SK-N-SH treated with all-trans-retinoic acid at 6 μM for 48 hours (cell line): ENCODE measurements at regions not wholly inside any gene's neighbourhood (a gene's known extent, or its start where the extent isn't known, plus 50 kb on each side); places are given as distances from the start of the nearest gene placed in this dataset.

Experiments
- ATAC-seq: fragments of 200-7000 bp; cut with Tn5 transposase; 3 replicates; pipeline ENCODE4 v1.9.1; 2020; ENCODE audit warnings: mild to moderate bottlenecking, moderate library complexity
- ARNTL ChIP-seq: fragments of 450-650 bp; formaldehyde crosslinking; IDR thresholded peaks from 2 replicates; pipeline ENCODE4 v1.5.0; 2020; ENCODE audit warnings: low read depth, mild to moderate bottlenecking, moderate library complexity, borderline replicate concordance
- BACH2 ChIP-seq: fragments of 250-450 bp; sonication (Bioruptor Pico); IDR thresholded peaks from 2 replicates; pipeline ENCODE4 v1.9.0; 2021; ENCODE audit warnings: mild to moderate bottlenecking, borderline replicate concordance
- CREB5 ChIP-seq: fragments of 250-450 bp; sonication (Bioruptor Pico); IDR thresholded peaks from 2 replicates; pipeline ENCODE4 v1.5.1; 2020; ENCODE audit warnings: low read depth, mild to moderate bottlenecking, moderate library complexity
- ESRRG ChIP-seq: fragments of 250-450 bp; sonication (Bioruptor Pico); IDR thresholded peaks from 2 replicates; pipeline ENCODE4 v1.6.1; 2021; ENCODE audit warnings: mild to moderate bottlenecking
- GLIS3 ChIP-seq: fragments of 250-450 bp; sonication (Bioruptor Pico); IDR thresholded peaks from 2 replicates; pipeline ENCODE4 v1.5.0; 2020; ENCODE audit warnings: mild to moderate bottlenecking, moderate library complexity
- ISL1 ChIP-seq: fragments of 250-450 bp; sonication (Bioruptor Pico); IDR thresholded peaks from 2 replicates; pipeline ENCODE4 v2.1.2; 2022; ENCODE audit warnings: mild to moderate bottlenecking, moderate library complexity
- OSR1 ChIP-seq: fragments of 250-450 bp; sonication (Bioruptor Pico); IDR thresholded peaks from 2 replicates; pipeline ENCODE4 v1.8.0; 2022; ENCODE audit warnings: moderate library complexity, mild to moderate bottlenecking, inconsistent platforms
- POU6F1 ChIP-seq: fragments of 250-450 bp; sonication (Bioruptor Pico); IDR thresholded peaks from 2 replicates; pipeline ENCODE4 v1.8.0; 2021; ENCODE audit warnings: low read depth, mild to moderate bottlenecking, moderate library complexity, borderline replicate concordance
- PPARA ChIP-seq: fragments of 250-450 bp; sonication (Bioruptor Pico); IDR thresholded peaks from 2 replicates; pipeline ENCODE4 v1.5.0; 2020; ENCODE audit warnings: mild to moderate bottlenecking, borderline replicate concordance
- RARB ChIP-seq: fragments of 250-450 bp; sonication (Bioruptor Pico); IDR thresholded peaks from 2 replicates; pipeline ENCODE4 v1.8.0; 2021; ENCODE audit warnings: mild to moderate bottlenecking, moderate library complexity
- SNAI2 ChIP-seq: fragments of 250-450 bp; sonication (Bioruptor Pico); IDR thresholded peaks from 2 replicates; pipeline ENCODE4 v1.5.0; 2020; ENCODE audit warnings: mild to moderate bottlenecking, moderate library complexity
- TCF4 ChIP-seq: fragments of 250-450 bp; sonication (Bioruptor Pico); IDR thresholded peaks from 2 replicates; pipeline ENCODE4 v1.8.0; 2021; ENCODE audit warnings: mild to moderate bottlenecking, moderate library complexity, borderline replicate concordance
- TOX ChIP-seq: fragments of 250-450 bp; sonication (Bioruptor Pico); IDR thresholded peaks from 2 replicates; pipeline ENCODE4 v1.8.0; 2021; ENCODE audit warnings: mild to moderate bottlenecking, moderate library complexity, borderline replicate concordance
- ZC3H10 ChIP-seq: fragments of 250-450 bp; sonication (Bioruptor Pico); IDR thresholded peaks from 2 replicates; pipeline ENCODE4 v1.5.1; 2021; ENCODE audit warnings: mild to moderate bottlenecking, moderate library complexity
- ZFP3 ChIP-seq: fragments of 250-450 bp; sonication (Bioruptor Pico); IDR thresholded peaks from 2 replicates; pipeline ENCODE4 v1.5.0; 2020; ENCODE audit warnings: mild to moderate bottlenecking, moderate library complexity
- ZFP30 ChIP-seq: fragments of 450-650 bp; formaldehyde crosslinking; IDR thresholded peaks from 2 replicates; pipeline ENCODE4 v1.5.0; 2022; ENCODE audit warnings: mild to moderate bottlenecking, moderate library complexity
- ZNF565 ChIP-seq: fragments of 450-650 bp; formaldehyde crosslinking; conservative IDR thresholded peaks from 2 replicates; pipeline ENCODE4 v1.5.0; 2020; ENCODE audit warnings: low read depth, mild to moderate bottlenecking, moderate library complexity
- ZNF8 ChIP-seq: fragments of 450-650 bp; formaldehyde crosslinking; IDR thresholded peaks from 2 replicates; pipeline ENCODE4 v1.5.0; 2020; ENCODE audit warnings: mild to moderate bottlenecking, moderate library complexity
- TF ChIP-seq, protein P1 (sequence below): fragments of 250-450 bp; sonication (Bioruptor Pico); IDR thresholded peaks from 2 replicates; pipeline ENCODE4 v1.5.0; 2020; ENCODE audit warnings: mild to moderate bottlenecking, moderate library complexity
- TF ChIP-seq, protein P2 (sequence below): fragments of 250-450 bp; sonication (Bioruptor Pico); IDR thresholded peaks from 2 replicates; pipeline ENCODE4 v1.5.1; 2021; ENCODE audit warnings: mild to moderate bottlenecking, moderate library complexity
- TF ChIP-seq, protein P3 (sequence below): fragments of 250-450 bp; sonication (Bioruptor Pico); IDR thresholded peaks from 2 replicates; pipeline ENCODE4 v1.8.0; 2020; ENCODE audit warnings: mild to moderate bottlenecking, moderate library complexity, borderline replicate concordance

DNA sequence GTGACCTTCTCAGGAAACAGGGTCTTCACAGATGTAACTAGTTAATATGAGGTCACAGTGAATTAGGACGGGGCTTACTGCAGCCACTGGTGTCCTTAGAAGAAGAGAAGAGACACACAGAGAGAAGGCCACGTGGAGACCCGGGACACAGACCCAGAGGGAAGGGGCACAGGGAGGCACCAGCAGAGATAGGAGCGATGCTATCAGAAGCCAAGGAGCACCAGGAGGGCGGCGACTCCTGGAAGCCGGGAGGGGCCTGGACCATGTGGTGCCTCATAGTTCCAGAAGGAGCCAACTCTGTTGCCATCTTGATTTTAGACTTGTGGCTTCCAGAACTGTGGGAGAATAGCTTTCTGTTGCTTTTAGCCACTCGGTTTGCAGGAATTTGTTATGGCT, 505.9 kb downstream of the TCERG1L start:
- ATAC-seq = no peak
- TF ChIP-seq ESRRG (CRISPR knock-in tag) (no peak), BACH2 (CRISPR knock-in tag) (no peak), CREB5 (no peak), ZNF565 (no peak), ARNTL (CRISPR knock-in tag) (no peak), ISL1 (CRISPR knock-in tag) (no peak), POU6F1 (CRISPR knock-in tag) (no peak), TCF4 (CRISPR knock-in tag) (no peak), GLIS3 (CRISPR knock-in tag) (no peak), ZFP30 (CRISPR knock-in tag) (no peak), PPARA (CRISPR knock-in tag) (no peak), RARB (CRISPR knock-in tag) (no peak), ZFP3 (CRISPR knock-in tag) (no peak), ZNF8 (CRISPR knock-in tag) (no peak), ZC3H10 (CRISPR knock-in tag) (no peak), TOX (CRISPR knock-in tag) (no peak), SNAI2 (no peak)
- TF ChIP-seq, protein P1, sequence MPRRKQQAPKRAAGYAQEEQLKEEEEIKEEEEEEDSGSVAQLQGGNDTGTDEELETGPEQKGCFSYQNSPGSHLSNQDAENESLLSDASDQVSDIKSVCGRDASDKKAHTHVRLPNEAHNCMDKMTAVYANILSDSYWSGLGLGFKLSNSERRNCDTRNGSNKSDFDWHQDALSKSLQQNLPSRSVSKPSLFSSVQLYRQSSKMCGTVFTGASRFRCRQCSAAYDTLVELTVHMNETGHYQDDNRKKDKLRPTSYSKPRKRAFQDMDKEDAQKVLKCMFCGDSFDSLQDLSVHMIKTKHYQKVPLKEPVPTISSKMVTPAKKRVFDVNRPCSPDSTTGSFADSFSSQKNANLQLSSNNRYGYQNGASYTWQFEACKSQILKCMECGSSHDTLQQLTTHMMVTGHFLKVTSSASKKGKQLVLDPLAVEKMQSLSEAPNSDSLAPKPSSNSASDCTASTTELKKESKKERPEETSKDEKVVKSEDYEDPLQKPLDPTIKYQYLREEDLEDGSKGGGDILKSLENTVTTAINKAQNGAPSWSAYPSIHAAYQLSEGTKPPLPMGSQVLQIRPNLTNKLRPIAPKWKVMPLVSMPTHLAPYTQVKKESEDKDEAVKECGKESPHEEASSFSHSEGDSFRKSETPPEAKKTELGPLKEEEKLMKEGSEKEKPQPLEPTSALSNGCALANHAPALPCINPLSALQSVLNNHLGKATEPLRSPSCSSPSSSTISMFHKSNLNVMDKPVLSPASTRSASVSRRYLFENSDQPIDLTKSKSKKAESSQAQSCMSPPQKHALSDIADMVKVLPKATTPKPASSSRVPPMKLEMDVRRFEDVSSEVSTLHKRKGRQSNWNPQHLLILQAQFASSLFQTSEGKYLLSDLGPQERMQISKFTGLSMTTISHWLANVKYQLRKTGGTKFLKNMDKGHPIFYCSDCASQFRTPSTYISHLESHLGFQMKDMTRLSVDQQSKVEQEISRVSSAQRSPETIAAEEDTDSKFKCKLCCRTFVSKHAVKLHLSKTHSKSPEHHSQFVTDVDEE (CRISPR knock-in tag) = no peak
- TF ChIP-seq, protein P2, sequence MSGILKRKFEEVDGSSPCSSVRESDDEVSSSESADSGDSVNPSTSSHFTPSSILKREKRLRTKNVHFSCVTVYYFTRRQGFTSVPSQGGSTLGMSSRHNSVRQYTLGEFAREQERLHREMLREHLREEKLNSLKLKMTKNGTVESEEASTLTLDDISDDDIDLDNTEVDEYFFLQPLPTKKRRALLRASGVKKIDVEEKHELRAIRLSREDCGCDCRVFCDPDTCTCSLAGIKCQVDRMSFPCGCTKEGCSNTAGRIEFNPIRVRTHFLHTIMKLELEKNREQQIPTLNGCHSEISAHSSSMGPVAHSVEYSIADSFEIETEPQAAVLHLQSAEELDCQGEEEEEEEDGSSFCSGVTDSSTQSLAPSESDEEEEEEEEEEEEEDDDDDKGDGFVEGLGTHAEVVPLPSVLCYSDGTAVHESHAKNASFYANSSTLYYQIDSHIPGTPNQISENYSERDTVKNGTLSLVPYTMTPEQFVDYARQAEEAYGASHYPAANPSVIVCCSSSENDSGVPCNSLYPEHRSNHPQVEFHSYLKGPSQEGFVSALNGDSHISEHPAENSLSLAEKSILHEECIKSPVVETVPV (CRISPR knock-in tag) = no peak
- TF ChIP-seq, all 23 proteins: peak for 0

GRCh38 chr10:130806426-130806825, 505.1 kb downstream of the TCERG1L start:
- no peak for ATAC-seq
- TF ChIP-seq OSR1 (CRISPR knock-in tag) (no peak), TOX (CRISPR knock-in tag) (no peak), SNAI2 (no peak), CREB5 (no peak), GLIS3 (CRISPR knock-in tag) (no peak), ZNF565 (no peak)
- TF ChIP-seq, protein P3, sequence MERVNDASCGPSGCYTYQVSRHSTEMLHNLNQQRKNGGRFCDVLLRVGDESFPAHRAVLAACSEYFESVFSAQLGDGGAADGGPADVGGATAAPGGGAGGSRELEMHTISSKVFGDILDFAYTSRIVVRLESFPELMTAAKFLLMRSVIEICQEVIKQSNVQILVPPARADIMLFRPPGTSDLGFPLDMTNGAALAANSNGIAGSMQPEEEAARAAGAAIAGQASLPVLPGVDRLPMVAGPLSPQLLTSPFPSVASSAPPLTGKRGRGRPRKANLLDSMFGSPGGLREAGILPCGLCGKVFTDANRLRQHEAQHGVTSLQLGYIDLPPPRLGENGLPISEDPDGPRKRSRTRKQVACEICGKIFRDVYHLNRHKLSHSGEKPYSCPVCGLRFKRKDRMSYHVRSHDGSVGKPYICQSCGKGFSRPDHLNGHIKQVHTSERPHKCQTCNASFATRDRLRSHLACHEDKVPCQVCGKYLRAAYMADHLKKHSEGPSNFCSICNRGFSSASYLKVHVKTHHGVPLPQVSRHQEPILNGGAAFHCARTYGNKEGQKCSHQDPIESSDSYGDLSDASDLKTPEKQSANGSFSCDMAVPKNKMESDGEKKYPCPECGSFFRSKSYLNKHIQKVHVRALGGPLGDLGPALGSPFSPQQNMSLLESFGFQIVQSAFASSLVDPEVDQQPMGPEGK = no peak

DNA sequence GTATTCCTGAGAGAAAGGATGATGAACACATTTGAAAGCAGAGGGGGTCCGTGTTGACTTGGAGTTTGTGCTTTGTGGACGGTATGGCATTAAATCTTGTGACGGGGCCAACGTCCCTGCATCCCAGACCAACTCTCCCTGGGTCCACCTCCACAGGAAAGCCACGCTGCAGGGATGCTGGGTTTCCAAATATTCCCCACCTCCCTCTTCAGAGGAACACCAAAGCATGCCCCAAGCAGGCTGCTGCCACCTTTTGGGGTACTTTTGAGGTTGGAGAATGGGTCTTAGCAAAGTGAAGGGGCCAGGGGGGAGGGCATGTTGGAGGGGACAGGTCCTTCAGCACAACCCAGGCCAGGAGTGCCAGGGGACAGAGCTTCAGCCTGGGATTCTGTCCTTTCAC, 504.4 kb downstream of the TCERG1L start:
- no peak for ATAC-seq
- TF ChIP-seq GLIS3 (CRISPR knock-in tag) (no peak), CREB5 (no peak), OSR1 (CRISPR knock-in tag) (no peak), PPARA (CRISPR knock-in tag) (no peak), ZNF8 (CRISPR knock-in tag) (no peak)
- TF ChIP-seq, protein P1 (CRISPR knock-in tag) = no peak
